ENCODE measurements at regions not wholly inside any gene's neighbourhood (a gene's known extent, or its start where the extent isn't known, plus 50 kb on each side); places are given as distances from the start of the nearest gene placed in this dataset.

- TF ChIP-seq CTCF (IDR thresholded peaks at IDR 0.05) (no peak), POLR2A (IDR thresholded peaks at IDR 0.05) (no peak)
These were observed 97.2 kb upstream of the GSE1 start for GRCh38 chr16:85515830-85516397.

All from lower leg skin (tissue), 3 donors.